Neural progenitor cell (in vitro differentiated cells): ENCODE measurements at regions not wholly inside any gene's neighbourhood (a gene's known extent, or its start where the extent isn't known, plus 50 kb on each side); places are given as distances from the start of the nearest gene placed in this dataset.

Experiments used
- CTCF ChIP-seq: fragments of 200-600 bp; sonication (generic); IDR thresholded peaks from 2 replicates; pipeline ENCODE4 v1.5.1; 2017; ENCODE audit warnings: antibody characterized with exemption, mild to moderate bottlenecking
- EZH2 ChIP-seq: fragments of 200-600 bp; sonication (generic); IDR thresholded peaks from 2 replicates; pipeline ENCODE4 v1.6.1; 2017; ENCODE audit warnings: antibody characterized with exemption, mild to moderate bottlenecking, moderate library complexity
- EZH2phosphoT487 ChIP-seq: fragments of 200-600 bp; sonication (generic); IDR thresholded peaks from 2 replicates; pipeline ENCODE4 v1.6.1; 2017; ENCODE audit warnings: antibody characterized with exemption

GRCh38 chr5:155276231-155276630 lies 262.7 kb downstream of the KIF4B start:
- TF ChIP-seq CTCF (no peak), EZH2phosphoT487 (no peak), EZH2 (no peak)
